WTC11 (cell line): ENCODE measurements at regions not wholly inside any gene's neighbourhood (a gene's known extent, or its start where the extent isn't known, plus 50 kb on each side); places are given as distances from the start of the nearest gene placed in this dataset.
"Not testable (repeated sequence)": the region's sequence is repeated elsewhere in the genome, so short reads cannot be mapped to it uniquely, and the experiment has no call there.

Experiments used
- ATAC-seq: fragments of 200-7000 bp; cut with Tn5 transposase; 2 replicates; pipeline ENCODE4 v1.10.0; 2021; ENCODE audit warnings: mild to moderate bottlenecking, moderate library complexity
- CTCF ChIA-PET: fragments of 300-600 bp; sonication (Branson Sonifier 250); formaldehyde crosslinking; loops from one replicate; lab custom pipeline; 2021; ENCODE audit warnings: antibody characterized with exemption; lab: Charles Lee
- POLR2A ChIA-PET: fragments of 350-600 bp; sonication (Branson Sonifier 250); formaldehyde crosslinking; loops from one replicate; lab custom pipeline; 2021; ENCODE audit warnings: antibody characterized with exemption; lab: Charles Lee
- DNase-seq: peaks from one replicate; pipeline ENCODE4 v3.0.0; 2021; ENCODE audit warnings: low spot score
- H3K27ac Mint-ChIP-seq: 2 replicates; pipeline ENCODE4 v1.8.0; 2021; ENCODE audit warnings: mixed read lengths
- H3K27me3 Mint-ChIP-seq: 2 replicates; pipeline ENCODE4 v1.8.0; 2021; ENCODE audit warnings: low read depth, mild to moderate bottlenecking, moderate library complexity, mixed read lengths
- H3K36me3 Mint-ChIP-seq: 2 replicates; pipeline ENCODE4 v1.8.0; 2021; ENCODE audit warnings: mixed read lengths
- H3K4me1 Mint-ChIP-seq: 2 replicates; pipeline ENCODE4 v1.8.0; 2022; ENCODE audit warnings: mixed read lengths
- H3K4me3 Mint-ChIP-seq: 2 replicates; pipeline ENCODE4 v1.8.0; 2021; ENCODE audit warnings: mild to moderate bottlenecking, moderate library complexity, mixed read lengths
- H3K9me3 Mint-ChIP-seq: 2 replicates; pipeline ENCODE4 v1.8.0; 2021; ENCODE audit warnings: mixed read lengths
- CREB1 ChIP-seq: sonication (generic); formaldehyde crosslinking; IDR thresholded peaks from 2 replicates; pipeline ENCODE4 v1.8.0; 2023; ENCODE audit warnings: mild to moderate bottlenecking, missing genetic modification reagents
- EMX1 ChIP-seq: fragments of 250-450 bp; sonication (Bioruptor Pico); IDR thresholded peaks from 2 replicates; pipeline ENCODE4 v1.8.0; 2021; ENCODE audit warnings: mild to moderate bottlenecking
- HMGA2 ChIP-seq: fragments of 250-450 bp; sonication (Bioruptor Pico); IDR thresholded peaks from 2 replicates; pipeline ENCODE4 v1.4.0; 2021; ENCODE audit warnings: mild to moderate bottlenecking, moderate library complexity
- NFATC4 ChIP-seq: fragments of 250-450 bp; sonication (Bioruptor Pico); IDR thresholded peaks from 2 replicates; pipeline ENCODE4 v1.9.0; 2021; ENCODE audit warnings: mild to moderate bottlenecking
- SP1 ChIP-seq: sonication (generic); formaldehyde crosslinking; conservative IDR thresholded peaks from 2 replicates; pipeline ENCODE4 v1.8.1; 2022; ENCODE audit warnings: missing genetic modification reagents
- ZNF219 ChIP-seq: sonication (generic); formaldehyde crosslinking; IDR thresholded peaks from 2 replicates; pipeline ENCODE4 v1.8.0; 2023; ENCODE audit warnings: missing genetic modification reagents, mild to moderate bottlenecking, borderline replicate concordance
- ZNF416 ChIP-seq: fragments of 250-450 bp; sonication (Bioruptor Pico); IDR thresholded peaks from 2 replicates; pipeline ENCODE4 v1.9.0; 2021; ENCODE audit warnings: mild to moderate bottlenecking, inconsistent platforms
- TF ChIP-seq, protein P1 (sequence below): sonication (generic); formaldehyde crosslinking; IDR thresholded peaks from 2 replicates; pipeline ENCODE4 v1.8.1; 2022; ENCODE audit warnings: low read depth, missing genetic modification reagents, borderline replicate concordance
- TF ChIP-seq, protein P2 (sequence below): sonication (generic); formaldehyde crosslinking; IDR thresholded peaks from 2 replicates; pipeline ENCODE4 v1.8.0; 2022; ENCODE audit warnings: mild to moderate bottlenecking, missing genetic modification reagents
- TF ChIP-seq, protein P3 (sequence below): sonication (generic); formaldehyde crosslinking; IDR thresholded peaks from 2 replicates; pipeline ENCODE4 v1.8.1; 2023; ENCODE audit warnings: mild to moderate bottlenecking, missing genetic modification reagents, moderate library complexity
- TF ChIP-seq, protein P4 (sequence below): fragments of 250-450 bp; sonication (Bioruptor Pico); IDR thresholded peaks from 2 replicates; pipeline ENCODE4 v1.9.0; 2021; ENCODE audit warnings: mild to moderate bottlenecking
- TF ChIP-seq, protein P5 (sequence below): fragments of 250-450 bp; sonication (Bioruptor Pico); IDR thresholded peaks from 2 replicates; pipeline ENCODE4 v1.8.0; 2021; ENCODE audit warnings: mild to moderate bottlenecking
- TF ChIP-seq, protein P6 (sequence below): sonication (generic); formaldehyde crosslinking; IDR thresholded peaks from 2 replicates; pipeline ENCODE4 v1.8.1; 2022; ENCODE audit warnings: missing genetic modification reagents, borderline replicate concordance
- TF ChIP-seq, protein P7 (sequence below): sonication (generic); formaldehyde crosslinking; IDR thresholded peaks from 2 replicates; pipeline ENCODE4 v1.8.1; 2022; ENCODE audit warnings: low read depth, mild to moderate bottlenecking, moderate library complexity, missing genetic modification reagents, borderline replicate concordance
- TF ChIP-seq, protein P8 (sequence below): sonication (generic); formaldehyde crosslinking; IDR thresholded peaks from 2 replicates; pipeline ENCODE4 v1.8.1; 2023; ENCODE audit warnings: mild to moderate bottlenecking, missing genetic modification reagents, borderline replicate concordance

DNA sequence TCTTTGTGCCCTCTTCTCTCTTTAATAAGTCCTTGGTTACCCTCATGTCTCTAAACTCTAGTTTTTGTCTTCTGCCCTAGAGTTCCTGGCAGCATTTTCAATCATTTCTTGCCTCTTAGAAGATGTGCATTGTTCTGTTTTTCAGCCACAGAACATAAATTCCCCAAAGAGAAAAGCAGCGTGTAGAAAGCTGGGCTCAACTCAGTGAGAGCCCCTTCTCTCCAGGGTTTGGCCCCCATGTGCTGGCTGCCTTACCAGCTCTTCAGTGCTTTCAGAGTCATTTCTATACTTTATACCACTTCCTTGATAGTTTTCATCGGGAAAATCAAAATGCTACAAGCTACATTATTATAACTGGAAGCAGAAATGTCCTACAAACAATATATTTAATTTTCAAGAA lies 369.1 kb upstream of the GRM7 start:
- Mint-ChIP-seq H3K27me3 (peaks cover 10% of the 10 kb centered on the region), H3K4me3 (peak overlapping the region; percentile 29)
- POLR2A ChIA-PET: no interaction called here
- TF ChIP-seq, protein P1, sequence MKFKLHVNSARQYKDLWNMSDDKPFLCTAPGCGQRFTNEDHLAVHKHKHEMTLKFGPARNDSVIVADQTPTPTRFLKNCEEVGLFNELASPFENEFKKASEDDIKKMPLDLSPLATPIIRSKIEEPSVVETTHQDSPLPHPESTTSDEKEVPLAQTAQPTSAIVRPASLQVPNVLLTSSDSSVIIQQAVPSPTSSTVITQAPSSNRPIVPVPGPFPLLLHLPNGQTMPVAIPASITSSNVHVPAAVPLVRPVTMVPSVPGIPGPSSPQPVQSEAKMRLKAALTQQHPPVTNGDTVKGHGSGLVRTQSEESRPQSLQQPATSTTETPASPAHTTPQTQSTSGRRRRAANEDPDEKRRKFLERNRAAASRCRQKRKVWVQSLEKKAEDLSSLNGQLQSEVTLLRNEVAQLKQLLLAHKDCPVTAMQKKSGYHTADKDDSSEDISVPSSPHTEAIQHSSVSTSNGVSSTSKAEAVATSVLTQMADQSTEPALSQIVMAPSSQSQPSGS: no peak
- TF ChIP-seq EMX1 (CRISPR knock-in tag): no peak
- TF ChIP-seq, all 79 proteins: peak for 0
- peaks cover 50% of the 10 kb centered on the region for H3K36me3 Mint-ChIP-seq
- DNase-seq (no peak), ATAC-seq (no peak)
- CTCF ChIA-PET: no interaction called here
- H3K4me1 Mint-ChIP-seq: peaks cover 14% of the 10 kb centered on the region; the same call in 1 of the 2 replicates
- no peak overlapping the region for H3K27ac Mint-ChIP-seq
- H3K9me3 Mint-ChIP-seq: peaks cover 52% of the 10 kb centered on the region

DNA sequence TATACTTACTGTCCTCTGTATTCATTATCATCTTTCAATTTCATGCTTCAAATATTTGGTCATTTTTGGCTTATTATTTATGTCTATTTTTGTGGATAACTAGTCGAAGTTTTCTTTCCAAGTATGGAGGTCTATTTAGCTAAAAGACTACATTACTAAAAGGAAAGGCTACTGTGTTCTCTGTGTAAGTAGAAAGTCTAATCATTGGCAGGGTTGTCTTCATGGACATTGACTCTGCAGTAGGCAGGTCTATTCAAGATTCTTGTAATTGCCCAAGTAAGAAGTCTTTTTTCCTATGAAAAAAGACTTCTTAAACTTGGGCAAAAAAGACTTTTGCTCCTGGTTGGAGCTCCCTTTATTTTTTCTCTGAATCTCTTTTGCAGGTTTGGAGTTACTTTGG lies 368.6 kb upstream of the GRM7 start:
- CTCF ChIA-PET: no interaction called here
- no peak for ATAC-seq
- no peak overlapping the region for H3K4me3 Mint-ChIP-seq
- H3K4me1 Mint-ChIP-seq: peaks cover 14% of the 10 kb centered on the region; the same call in 1 of the 2 replicates
- peaks cover 55% of the 10 kb centered on the region for H3K36me3 Mint-ChIP-seq
- no peak for DNase-seq
- no peak for TF ChIP-seq SP1
- TF ChIP-seq, protein P2, sequence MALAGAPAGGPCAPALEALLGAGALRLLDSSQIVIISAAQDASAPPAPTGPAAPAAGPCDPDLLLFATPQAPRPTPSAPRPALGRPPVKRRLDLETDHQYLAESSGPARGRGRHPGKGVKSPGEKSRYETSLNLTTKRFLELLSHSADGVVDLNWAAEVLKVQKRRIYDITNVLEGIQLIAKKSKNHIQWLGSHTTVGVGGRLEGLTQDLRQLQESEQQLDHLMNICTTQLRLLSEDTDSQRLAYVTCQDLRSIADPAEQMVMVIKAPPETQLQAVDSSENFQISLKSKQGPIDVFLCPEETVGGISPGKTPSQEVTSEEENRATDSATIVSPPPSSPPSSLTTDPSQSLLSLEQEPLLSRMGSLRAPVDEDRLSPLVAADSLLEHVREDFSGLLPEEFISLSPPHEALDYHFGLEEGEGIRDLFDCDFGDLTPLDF (CRISPR knock-in tag): no peak
- no peak for TF ChIP-seq HMGA2 (CRISPR knock-in tag)
- TF ChIP-seq, protein P3, sequence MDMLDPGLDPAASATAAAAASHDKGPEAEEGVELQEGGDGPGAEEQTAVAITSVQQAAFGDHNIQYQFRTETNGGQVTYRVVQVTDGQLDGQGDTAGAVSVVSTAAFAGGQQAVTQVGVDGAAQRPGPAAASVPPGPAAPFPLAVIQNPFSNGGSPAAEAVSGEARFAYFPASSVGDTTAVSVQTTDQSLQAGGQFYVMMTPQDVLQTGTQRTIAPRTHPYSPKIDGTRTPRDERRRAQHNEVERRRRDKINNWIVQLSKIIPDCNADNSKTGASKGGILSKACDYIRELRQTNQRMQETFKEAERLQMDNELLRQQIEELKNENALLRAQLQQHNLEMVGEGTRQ (CRISPR knock-in tag): no peak
- peaks cover 58% of the 10 kb centered on the region for H3K9me3 Mint-ChIP-seq
- POLR2A ChIA-PET: no interaction called here
- peaks cover 10% of the 10 kb centered on the region for H3K27me3 Mint-ChIP-seq
- no peak overlapping the region for H3K27ac Mint-ChIP-seq

DNA sequence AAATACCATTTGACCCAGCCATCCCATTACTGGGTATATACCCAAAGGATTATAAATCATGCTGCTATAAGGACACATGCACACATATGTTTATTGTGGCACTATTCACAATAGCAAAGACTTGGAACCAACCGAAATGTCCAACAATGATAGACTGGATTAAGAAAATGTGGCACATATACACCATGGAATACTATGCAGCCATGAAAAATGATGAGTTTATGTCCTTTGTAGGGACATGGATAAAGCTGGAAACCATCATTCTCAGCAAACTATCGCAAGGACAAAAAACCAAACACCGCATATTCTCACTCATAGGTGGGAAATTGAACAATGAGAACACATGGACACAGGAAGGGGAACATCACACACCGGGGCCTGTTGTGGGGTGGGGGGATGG lies 362.0 kb upstream of the GRM7 start:
- ATAC-seq, POLR2A ChIA-PET, H3K4me3 Mint-ChIP-seq, H3K27ac Mint-ChIP-seq, DNase-seq, CTCF ChIA-PET, H3K4me1 Mint-ChIP-seq, H3K27me3 Mint-ChIP-seq: not testable (repeated sequence)
- peaks cover 63% of the 10 kb centered on the region for H3K36me3 Mint-ChIP-seq
- peaks cover 72% of the 10 kb centered on the region for H3K9me3 Mint-ChIP-seq

DNA sequence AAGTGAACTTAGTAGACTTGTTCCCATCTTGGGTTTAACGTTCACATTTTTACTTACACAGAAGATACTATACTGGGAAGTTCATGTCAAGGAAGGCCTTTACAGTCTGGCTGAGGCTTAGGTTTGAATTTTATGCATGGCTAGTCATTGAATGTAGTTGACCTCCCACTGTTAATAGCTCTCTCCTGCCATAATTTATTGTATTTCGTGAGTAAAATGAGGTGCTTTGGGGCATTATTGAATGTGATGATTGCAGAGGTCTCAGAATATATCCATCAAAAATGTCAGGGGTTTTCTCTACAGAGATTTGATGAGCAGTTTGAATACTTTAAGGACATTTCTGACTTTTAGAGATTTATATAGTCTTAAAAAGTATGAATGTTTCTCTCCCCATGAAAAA lies 356.6 kb upstream of the GRM7 start:
- Mint-ChIP-seq H3K36me3 (peaks cover 34% of the 10 kb centered on the region), H3K9me3 (peaks cover 63% of the 10 kb centered on the region), H3K4me1 (peaks cover 6% of the 10 kb centered on the region; the same call in 1 of the 2 replicates), H3K27me3 (no peaks in the 10 kb centered on the region; the same call in 1 of the 2 replicates), H3K27ac (no peak overlapping the region), H3K4me3 (no peak overlapping the region)
- DNase-seq: no peak
- ChIA-PET POLR2A (no interaction called here), CTCF (no interaction called here)
- no peak for ATAC-seq
- TF ChIP-seq, protein P4, sequence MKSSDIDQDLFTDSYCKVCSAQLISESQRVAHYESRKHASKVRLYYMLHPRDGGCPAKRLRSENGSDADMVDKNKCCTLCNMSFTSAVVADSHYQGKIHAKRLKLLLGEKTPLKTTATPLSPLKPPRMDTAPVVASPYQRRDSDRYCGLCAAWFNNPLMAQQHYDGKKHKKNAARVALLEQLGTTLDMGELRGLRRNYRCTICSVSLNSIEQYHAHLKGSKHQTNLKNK (CRISPR knock-in tag): no peak
- TF ChIP-seq, protein P5, sequence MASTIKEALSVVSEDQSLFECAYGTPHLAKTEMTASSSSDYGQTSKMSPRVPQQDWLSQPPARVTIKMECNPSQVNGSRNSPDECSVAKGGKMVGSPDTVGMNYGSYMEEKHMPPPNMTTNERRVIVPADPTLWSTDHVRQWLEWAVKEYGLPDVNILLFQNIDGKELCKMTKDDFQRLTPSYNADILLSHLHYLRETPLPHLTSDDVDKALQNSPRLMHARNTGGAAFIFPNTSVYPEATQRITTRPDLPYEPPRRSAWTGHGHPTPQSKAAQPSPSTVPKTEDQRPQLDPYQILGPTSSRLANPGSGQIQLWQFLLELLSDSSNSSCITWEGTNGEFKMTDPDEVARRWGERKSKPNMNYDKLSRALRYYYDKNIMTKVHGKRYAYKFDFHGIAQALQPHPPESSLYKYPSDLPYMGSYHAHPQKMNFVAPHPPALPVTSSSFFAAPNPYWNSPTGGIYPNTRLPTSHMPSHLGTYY (CRISPR knock-in tag): no peak
- TF ChIP-seq, protein P6, sequence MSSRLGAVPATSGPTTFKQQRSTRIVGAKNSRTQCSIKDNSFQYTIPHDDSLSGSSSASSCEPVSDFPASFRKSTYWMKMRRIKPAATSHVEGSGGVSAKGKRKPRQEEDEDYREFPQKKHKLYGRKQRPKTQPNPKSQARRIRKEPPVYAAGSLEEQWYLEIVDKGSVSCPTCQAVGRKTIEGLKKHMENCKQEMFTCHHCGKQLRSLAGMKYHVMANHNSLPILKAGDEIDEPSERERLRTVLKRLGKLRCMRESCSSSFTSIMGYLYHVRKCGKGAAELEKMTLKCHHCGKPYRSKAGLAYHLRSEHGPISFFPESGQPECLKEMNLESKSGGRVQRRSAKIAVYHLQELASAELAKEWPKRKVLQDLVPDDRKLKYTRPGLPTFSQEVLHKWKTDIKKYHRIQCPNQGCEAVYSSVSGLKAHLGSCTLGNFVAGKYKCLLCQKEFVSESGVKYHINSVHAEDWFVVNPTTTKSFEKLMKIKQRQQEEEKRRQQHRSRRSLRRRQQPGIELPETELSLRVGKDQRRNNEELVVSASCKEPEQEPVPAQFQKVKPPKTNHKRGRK: no peak
- TF ChIP-seq, protein P7, sequence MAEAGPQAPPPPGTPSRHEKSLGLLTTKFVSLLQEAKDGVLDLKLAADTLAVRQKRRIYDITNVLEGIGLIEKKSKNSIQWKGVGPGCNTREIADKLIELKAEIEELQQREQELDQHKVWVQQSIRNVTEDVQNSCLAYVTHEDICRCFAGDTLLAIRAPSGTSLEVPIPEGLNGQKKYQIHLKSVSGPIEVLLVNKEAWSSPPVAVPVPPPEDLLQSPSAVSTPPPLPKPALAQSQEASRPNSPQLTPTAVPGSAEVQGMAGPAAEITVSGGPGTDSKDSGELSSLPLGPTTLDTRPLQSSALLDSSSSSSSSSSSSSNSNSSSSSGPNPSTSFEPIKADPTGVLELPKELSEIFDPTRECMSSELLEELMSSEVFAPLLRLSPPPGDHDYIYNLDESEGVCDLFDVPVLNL (CRISPR knock-in tag): no peak
- TF ChIP-seq, protein P8, sequence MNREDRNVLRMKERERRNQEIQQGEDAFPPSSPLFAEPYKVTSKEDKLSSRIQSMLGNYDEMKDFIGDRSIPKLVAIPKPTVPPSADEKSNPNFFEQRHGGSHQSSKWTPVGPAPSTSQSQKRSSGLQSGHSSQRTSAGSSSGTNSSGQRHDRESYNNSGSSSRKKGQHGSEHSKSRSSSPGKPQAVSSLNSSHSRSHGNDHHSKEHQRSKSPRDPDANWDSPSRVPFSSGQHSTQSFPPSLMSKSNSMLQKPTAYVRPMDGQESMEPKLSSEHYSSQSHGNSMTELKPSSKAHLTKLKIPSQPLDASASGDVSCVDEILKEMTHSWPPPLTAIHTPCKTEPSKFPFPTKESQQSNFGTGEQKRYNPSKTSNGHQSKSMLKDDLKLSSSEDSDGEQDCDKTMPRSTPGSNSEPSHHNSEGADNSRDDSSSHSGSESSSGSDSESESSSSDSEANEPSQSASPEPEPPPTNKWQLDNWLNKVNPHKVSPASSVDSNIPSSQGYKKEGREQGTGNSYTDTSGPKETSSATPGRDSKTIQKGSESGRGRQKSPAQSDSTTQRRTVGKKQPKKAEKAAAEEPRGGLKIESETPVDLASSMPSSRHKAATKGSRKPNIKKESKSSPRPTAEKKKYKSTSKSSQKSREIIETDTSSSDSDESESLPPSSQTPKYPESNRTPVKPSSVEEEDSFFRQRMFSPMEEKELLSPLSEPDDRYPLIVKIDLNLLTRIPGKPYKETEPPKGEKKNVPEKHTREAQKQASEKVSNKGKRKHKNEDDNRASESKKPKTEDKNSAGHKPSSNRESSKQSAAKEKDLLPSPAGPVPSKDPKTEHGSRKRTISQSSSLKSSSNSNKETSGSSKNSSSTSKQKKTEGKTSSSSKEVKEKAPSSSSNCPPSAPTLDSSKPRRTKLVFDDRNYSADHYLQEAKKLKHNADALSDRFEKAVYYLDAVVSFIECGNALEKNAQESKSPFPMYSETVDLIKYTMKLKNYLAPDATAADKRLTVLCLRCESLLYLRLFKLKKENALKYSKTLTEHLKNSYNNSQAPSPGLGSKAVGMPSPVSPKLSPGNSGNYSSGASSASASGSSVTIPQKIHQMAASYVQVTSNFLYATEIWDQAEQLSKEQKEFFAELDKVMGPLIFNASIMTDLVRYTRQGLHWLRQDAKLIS (CRISPR knock-in tag): no peak
- TF ChIP-seq CREB1 (CRISPR knock-in tag): no peak
- no peak for TF ChIP-seq NFATC4 (CRISPR knock-in tag)
- TF ChIP-seq ZNF219 (CRISPR knock-in tag): no peak
- TF ChIP-seq ZNF416 (CRISPR knock-in tag): no peak
